ENCODE measurements at regions not wholly inside any gene's neighbourhood (a gene's known extent, or its start where the extent isn't known, plus 50 kb on each side); places are given as distances from the start of the nearest gene placed in this dataset.

DNA sequence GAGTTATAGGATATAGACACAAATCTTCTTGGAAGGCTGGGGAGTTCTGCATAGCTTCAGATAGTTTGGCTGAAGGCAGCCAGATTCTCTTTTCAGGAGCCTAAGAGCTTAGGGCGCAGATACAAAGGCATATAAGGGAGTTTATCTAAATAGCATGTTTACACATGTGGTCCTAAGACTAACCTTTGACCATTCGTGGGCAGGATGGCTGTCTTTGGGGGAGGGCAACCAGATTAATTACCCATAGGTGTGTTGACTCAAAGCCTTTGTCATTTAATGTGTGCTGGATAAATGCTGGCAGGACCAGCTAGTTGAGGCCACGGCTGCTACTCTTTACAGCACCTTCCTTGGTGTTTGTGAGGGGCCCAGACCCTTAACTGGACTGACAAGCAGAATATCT lies 71.8 kb downstream of the IER5 start:
- Histone ChIP-seq H4K20me1 (ENCODE audit: insufficient read depth) (no peaks in the 10 kb centered on the region), H3K4me3 (replicated peaks in 1 of 2; ENCODE audit: low read depth in 1 of 2, low read length in 2 of 2) (no peak overlapping the region), H3K27ac (ENCODE audit: low read depth, low read length) (no peak overlapping the region), H3K36me3 (ENCODE audit: control insufficient read depth in 1 of 2, insufficient read depth in 2 of 2, low read length in 2 of 2) (0 out of 4 replicates have a peak, but pooled peaks cover 0 to 1% of the 10 kb centered on the region in 2 experiments), H3K9me3 (ENCODE audit: control insufficient read depth in 1 of 2, insufficient read depth in 1 of 2, low read depth in 1 of 2, low read length in 2 of 2) (peaks cover 0 to 18% of the 10 kb centered on the region in 2 experiments; a peak in 3 of 4 replicates), H3K27me3 (ENCODE audit: insufficient read depth, low read length) (no peaks in the 10 kb centered on the region), H2AFZ (ENCODE audit: low read depth, low read length, poor library complexity, severe bottlenecking) (no peak overlapping the region), H3K79me2 (ENCODE audit: insufficient read depth, low read length) (no peaks in the 10 kb centered on the region), H3K4me1 (ENCODE audit: control insufficient read depth in 1 of 2, insufficient read depth in 2 of 2, low read length in 2 of 2) (peaks cover 0 to 13% of the 10 kb centered on the region in 2 experiments; a peak in 1 of 4 replicates), H3K9me2 (ENCODE audit: insufficient read depth) (no peaks in the 10 kb centered on the region), H3K4me2 (ENCODE audit: low read length) (no peak overlapping the region), H3K9ac (ENCODE audit: low read length) (no peak overlapping the region)
- POLR2A ChIA-PET = no interaction called here
- no peak for DNase-seq (ENCODE audit: low read depth, low spot score)
- intact Hi-C loops (cut with micrococcal nuclease) = loop anchor here (10.0 kb wide), 1 partner anchor 526 kb away; the partner anchor contains the start of gene XPR1
- TF ChIP-seq, protein P1, sequence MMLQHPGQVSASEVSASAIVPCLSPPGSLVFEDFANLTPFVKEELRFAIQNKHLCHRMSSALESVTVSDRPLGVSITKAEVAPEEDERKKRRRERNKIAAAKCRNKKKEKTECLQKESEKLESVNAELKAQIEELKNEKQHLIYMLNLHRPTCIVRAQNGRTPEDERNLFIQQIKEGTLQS (IDR thresholded peaks at IDR 0.05) = no peak
- no peak for TF ChIP-seq TCF7L2 (IDR thresholded peaks at IDR 0.05; ENCODE audit: borderline replicate concordance, extremely low read depth, insufficient read depth, insufficient read length)
- TF ChIP-seq SRF (IDR thresholded peaks at IDR 0.05; ENCODE audit: low read depth) = no peak
- TF ChIP-seq CBX3 (IDR thresholded peaks at IDR 0.05; ENCODE audit: low read depth) = no peak
- TF ChIP-seq SP1 (IDR thresholded peaks at IDR 0.05; ENCODE audit: low read depth) = no peak
- no peak for TF ChIP-seq POLR2AphosphoS5 (IDR thresholded peaks at IDR 0.05; ENCODE audit: low read depth, low read length)
- TF ChIP-seq CEBPB (IDR thresholded peaks at IDR 0.05; ENCODE audit: low read depth) = no peak
- no peak for TF ChIP-seq SIN3A (IDR thresholded peaks at IDR 0.05; ENCODE audit: low read depth)
- TF ChIP-seq, protein P2, sequence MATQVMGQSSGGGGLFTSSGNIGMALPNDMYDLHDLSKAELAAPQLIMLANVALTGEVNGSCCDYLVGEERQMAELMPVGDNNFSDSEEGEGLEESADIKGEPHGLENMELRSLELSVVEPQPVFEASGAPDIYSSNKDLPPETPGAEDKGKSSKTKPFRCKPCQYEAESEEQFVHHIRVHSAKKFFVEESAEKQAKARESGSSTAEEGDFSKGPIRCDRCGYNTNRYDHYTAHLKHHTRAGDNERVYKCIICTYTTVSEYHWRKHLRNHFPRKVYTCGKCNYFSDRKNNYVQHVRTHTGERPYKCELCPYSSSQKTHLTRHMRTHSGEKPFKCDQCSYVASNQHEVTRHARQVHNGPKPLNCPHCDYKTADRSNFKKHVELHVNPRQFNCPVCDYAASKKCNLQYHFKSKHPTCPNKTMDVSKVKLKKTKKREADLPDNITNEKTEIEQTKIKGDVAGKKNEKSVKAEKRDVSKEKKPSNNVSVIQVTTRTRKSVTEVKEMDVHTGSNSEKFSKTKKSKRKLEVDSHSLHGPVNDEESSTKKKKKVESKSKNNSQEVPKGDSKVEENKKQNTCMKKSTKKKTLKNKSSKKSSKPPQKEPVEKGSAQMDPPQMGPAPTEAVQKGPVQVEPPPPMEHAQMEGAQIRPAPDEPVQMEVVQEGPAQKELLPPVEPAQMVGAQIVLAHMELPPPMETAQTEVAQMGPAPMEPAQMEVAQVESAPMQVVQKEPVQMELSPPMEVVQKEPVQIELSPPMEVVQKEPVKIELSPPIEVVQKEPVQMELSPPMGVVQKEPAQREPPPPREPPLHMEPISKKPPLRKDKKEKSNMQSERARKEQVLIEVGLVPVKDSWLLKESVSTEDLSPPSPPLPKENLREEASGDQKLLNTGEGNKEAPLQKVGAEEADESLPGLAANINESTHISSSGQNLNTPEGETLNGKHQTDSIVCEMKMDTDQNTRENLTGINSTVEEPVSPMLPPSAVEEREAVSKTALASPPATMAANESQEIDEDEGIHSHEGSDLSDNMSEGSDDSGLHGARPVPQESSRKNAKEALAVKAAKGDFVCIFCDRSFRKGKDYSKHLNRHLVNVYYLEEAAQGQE (IDR thresholded peaks at IDR 0.05; ENCODE audit: low read depth) = no peak
- TF ChIP-seq EZH2 (IDR thresholded peaks at IDR 0.05) = no peak
- TF ChIP-seq JUND (IDR thresholded peaks at IDR 0.05) = no peak
- TF ChIP-seq RAD21 (IDR thresholded peaks at IDR 0.05; ENCODE audit: low read depth) = no peak
- TF ChIP-seq YY1 (IDR thresholded peaks at IDR 0.05; ENCODE audit: extremely low read depth, insufficient replicate concordance, low read depth, low read length) = no peak
- no peak for TF ChIP-seq ZFX (IDR thresholded peaks at IDR 0.05)
- no peak for TF ChIP-seq EGR1 (IDR thresholded peaks at IDR 0.05; ENCODE audit: low read depth)
- TF ChIP-seq, protein P3, sequence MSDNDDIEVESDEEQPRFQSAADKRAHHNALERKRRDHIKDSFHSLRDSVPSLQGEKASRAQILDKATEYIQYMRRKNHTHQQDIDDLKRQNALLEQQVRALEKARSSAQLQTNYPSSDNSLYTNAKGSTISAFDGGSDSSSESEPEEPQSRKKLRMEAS (IDR thresholded peaks at IDR 0.05) = no peak
- BruUV-seq (replicated peaks) = no TSS peak
- RAD21 ChIA-PET (ENCODE audit: low non-redundant PET in 1 of 2, low total read pairs in 2 of 2, uncharacterized antibody in 2 of 2, unreplicated experiment in 2 of 2) = no interaction called here
- ATAC-seq = no peak
- CTCF ChIA-PET = interaction anchor here (1.0 kb wide), 1 partner anchor 276 kb away, joined by 4 read pairs; no protein-coding TSS in a partner anchor
